ENCODE measurements at regions not wholly inside any gene's neighbourhood (a gene's known extent, or its start where the extent isn't known, plus 50 kb on each side); places are given as distances from the start of the nearest gene placed in this dataset.

DNA sequence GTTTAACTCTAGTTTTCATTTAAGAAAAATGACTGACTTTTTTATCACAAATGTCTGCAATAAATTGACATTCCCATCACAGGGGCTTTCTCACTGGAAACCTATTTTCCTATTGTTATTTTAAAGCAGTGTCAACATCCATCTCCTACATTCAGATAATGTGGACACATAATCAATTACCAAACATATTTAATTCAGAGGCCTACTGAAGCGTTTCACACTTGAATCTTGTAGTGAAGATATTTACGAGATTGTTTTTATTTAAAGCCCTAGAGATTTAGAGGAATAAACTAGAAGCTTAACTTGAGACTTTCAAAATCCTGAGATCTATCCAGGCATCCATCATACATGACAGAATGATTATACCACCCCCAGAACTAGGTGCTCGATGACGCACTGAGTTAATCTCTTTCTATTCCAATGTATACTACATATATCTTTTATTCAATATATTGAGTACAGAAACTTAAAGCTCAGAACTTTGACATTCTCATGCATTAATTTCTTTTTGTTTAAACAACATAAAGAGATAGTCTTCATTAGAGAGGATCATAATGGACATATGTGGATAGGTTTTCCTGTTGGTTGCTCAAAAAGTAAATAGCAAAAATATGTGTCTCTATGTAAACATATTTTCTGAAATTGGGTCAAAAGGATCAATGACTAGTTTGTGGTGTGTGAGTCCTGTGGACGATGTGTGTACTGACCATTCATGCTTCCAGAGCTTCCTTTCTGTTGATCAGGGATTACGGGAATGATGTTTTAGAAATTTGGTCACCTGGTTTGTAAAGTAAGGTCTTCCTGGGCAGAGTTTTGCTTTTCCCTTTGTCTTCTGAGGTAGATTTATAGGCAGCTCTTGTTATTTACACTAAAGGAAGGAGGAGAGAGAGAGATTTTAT is 171.5 kb upstream of the HMCN1 start (continued):
- no peak for TF ChIP-seq SMC3 (IDR thresholded peaks at IDR 0.05; ENCODE audit: low read depth, low read length)

DNA sequence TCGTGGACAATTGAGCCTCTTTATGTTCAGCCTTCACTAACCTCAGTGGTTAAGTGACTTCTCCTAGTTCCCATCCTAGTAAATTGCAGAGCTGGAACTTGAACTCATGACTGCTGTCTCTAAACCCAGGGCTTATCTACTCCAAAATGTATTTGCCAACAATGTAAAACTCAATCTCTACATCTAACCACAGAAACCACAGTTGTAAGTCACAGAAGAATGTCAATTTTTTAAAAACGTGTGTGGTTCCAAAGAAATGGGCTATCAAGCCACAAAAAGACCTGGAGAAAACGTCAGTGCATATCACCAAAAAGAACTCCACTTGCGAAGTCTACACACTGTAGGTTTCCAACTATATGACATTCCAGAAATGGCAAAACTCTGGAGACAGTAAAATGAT is 172.6 kb upstream of the HMCN1 start:
- no CpG with 5 or more reads among the region's 4 CpGs for WGBS, 2 experiments (ENCODE audit: extremely low coverage in 2 of 2, insufficient read length in 1 of 2)
- Histone ChIP-seq H2AFZ (replicated peaks; ENCODE audit: low read length, poor library complexity) (no peak overlapping the region), H4K91ac (ENCODE audit: insufficient read depth, low read depth, low read length) (no peak overlapping the region), H3K14ac (replicated peaks; ENCODE audit: low read depth, low read length) (no peak overlapping the region; the same call in 1 of the 2 replicates), H3K4ac (ENCODE audit: low read depth, low read length) (no peak overlapping the region; the same call in 1 of the 2 replicates), H3K27ac (ENCODE audit: insufficient read depth, low read length) (no peak overlapping the region), H2BK120ac (ENCODE audit: low read depth, low read length) (peak overlapping the region; percentile 65), H2BK15ac (ENCODE audit: low read depth, low read length) (peak overlapping the region; percentile 48; the same call in 1 of the 3 replicates), H4K20me1 (ENCODE audit: insufficient read depth, low read length) (no peaks in the 10 kb centered on the region), H2AK9ac (replicated peaks; ENCODE audit: low read depth, low read length, poor library complexity) (no peak overlapping the region), H3K36me3 (ENCODE audit: control insufficient read depth, insufficient read depth, low read length) (no peaks in the 10 kb centered on the region), H3K27me3 (ENCODE audit: control insufficient read depth, insufficient read depth, low read length) (no peaks in the 10 kb centered on the region), H3K9me1 (ENCODE audit: insufficient read depth, low read length) (no peaks in the 10 kb centered on the region), H3K23ac (ENCODE audit: low read depth, low read length) (peak overlapping the region; percentile 63), H4K5ac (ENCODE audit: low read depth, low read length) (no peak overlapping the region), H3K9ac (ENCODE audit: low read depth, low read length) (no peak overlapping the region), H3K4me2 (ENCODE audit: low read depth, low read length) (no peak overlapping the region), H3K4me3 (ENCODE audit: insufficient read depth, low read depth, low read length) (no peak overlapping the region), H2AK5ac (ENCODE audit: low read depth, low read length) (no peak overlapping the region), H3K79me1 (ENCODE audit: low read depth in 1 of 2, low read length in 2 of 2) (no peaks in the 10 kb centered on the region), H3K4me1 (ENCODE audit: control insufficient read depth, insufficient read depth, low read length) (peaks cover 7% of the 10 kb centered on the region), H4K8ac (ENCODE audit: low read depth in 2 of 2, low read length in 2 of 2) (no peak overlapping the region), H3K56ac (ENCODE audit: extremely low read depth, insufficient read depth, low read length) (no peak overlapping the region), H3K18ac (ENCODE audit: low read depth, low read length) (no peak overlapping the region), H2BK5ac (ENCODE audit: low read depth, low read length, poor library complexity, severe bottlenecking) (no peak overlapping the region), H2BK20ac (ENCODE audit: low read depth, low read length) (peak overlapping the region; percentile 33; the same call in 1 of the 2 replicates), H3K9me3 (ENCODE audit: control insufficient read depth, insufficient read depth, low read length) (no peaks in the 10 kb centered on the region)
- ChIA-PET POLR2A (ENCODE audit: unreplicated experiment) (no interaction called here), CTCF (no interaction called here)
- ATAC-seq (ENCODE audit: low read depth) (no peak), DNase-seq (peak; percentile 33)
- BruUV-seq (replicated peaks) = no TSS peak
- in situ Hi-C loops (cut with MboI; ENCODE audit: low sequenced_read_pairs) (no loop called here), dilution Hi-C loops (cut with HindIII; ENCODE audit: low sequenced_read_pairs, unreplicated experiment) (no loop called here), intact Hi-C loops (cut with micrococcal nuclease) (no loop called here)
- TF ChIP-seq, protein P1, sequence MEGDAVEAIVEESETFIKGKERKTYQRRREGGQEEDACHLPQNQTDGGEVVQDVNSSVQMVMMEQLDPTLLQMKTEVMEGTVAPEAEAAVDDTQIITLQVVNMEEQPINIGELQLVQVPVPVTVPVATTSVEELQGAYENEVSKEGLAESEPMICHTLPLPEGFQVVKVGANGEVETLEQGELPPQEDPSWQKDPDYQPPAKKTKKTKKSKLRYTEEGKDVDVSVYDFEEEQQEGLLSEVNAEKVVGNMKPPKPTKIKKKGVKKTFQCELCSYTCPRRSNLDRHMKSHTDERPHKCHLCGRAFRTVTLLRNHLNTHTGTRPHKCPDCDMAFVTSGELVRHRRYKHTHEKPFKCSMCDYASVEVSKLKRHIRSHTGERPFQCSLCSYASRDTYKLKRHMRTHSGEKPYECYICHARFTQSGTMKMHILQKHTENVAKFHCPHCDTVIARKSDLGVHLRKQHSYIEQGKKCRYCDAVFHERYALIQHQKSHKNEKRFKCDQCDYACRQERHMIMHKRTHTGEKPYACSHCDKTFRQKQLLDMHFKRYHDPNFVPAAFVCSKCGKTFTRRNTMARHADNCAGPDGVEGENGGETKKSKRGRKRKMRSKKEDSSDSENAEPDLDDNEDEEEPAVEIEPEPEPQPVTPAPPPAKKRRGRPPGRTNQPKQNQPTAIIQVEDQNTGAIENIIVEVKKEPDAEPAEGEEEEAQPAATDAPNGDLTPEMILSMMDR (conservative IDR thresholded peaks at IDR 0.05; ENCODE audit: low read depth, low read length) = no peak
- TF ChIP-seq BHLHE40 (IDR thresholded peaks at IDR 0.05; ENCODE audit: low read depth, low read length) (no peak), SMC3 (IDR thresholded peaks at IDR 0.05; ENCODE audit: low read depth, low read length) (no peak), POLR2A (IDR thresholded peaks at IDR 0.05; ENCODE audit: low read depth, low read length) (no peak), MAFK (IDR thresholded peaks at IDR 0.05; ENCODE audit: low read depth, low read length) (no peak), RCOR1 (IDR thresholded peaks at IDR 0.05; ENCODE audit: insufficient replicate concordance, low read length) (no peak), RFX5 (IDR thresholded peaks at IDR 0.05; ENCODE audit: low read depth, low read length) (no peak), RAD21 (IDR thresholded peaks at IDR 0.05; ENCODE audit: low read length) (no peak), NFE2L2 (IDR thresholded peaks at IDR 0.05; ENCODE audit: low read depth, low read length) (no peak), FOS (IDR thresholded peaks at IDR 0.05; ENCODE audit: low read depth, low read length) (no peak), MAZ (IDR thresholded peaks at IDR 0.05; ENCODE audit: borderline replicate concordance, low read depth, low read length) (no peak)
- TF ChIP-seq, protein P2, sequence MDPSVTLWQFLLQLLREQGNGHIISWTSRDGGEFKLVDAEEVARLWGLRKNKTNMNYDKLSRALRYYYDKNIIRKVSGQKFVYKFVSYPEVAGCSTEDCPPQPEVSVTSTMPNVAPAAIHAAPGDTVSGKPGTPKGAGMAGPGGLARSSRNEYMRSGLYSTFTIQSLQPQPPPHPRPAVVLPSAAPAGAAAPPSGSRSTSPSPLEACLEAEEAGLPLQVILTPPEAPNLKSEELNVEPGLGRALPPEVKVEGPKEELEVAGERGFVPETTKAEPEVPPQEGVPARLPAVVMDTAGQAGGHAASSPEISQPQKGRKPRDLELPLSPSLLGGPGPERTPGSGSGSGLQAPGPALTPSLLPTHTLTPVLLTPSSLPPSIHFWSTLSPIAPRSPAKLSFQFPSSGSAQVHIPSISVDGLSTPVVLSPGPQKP (IDR thresholded peaks at IDR 0.05; ENCODE audit: borderline replicate concordance, low read depth, low read length) = no peak
- TF ChIP-seq, protein P3, sequence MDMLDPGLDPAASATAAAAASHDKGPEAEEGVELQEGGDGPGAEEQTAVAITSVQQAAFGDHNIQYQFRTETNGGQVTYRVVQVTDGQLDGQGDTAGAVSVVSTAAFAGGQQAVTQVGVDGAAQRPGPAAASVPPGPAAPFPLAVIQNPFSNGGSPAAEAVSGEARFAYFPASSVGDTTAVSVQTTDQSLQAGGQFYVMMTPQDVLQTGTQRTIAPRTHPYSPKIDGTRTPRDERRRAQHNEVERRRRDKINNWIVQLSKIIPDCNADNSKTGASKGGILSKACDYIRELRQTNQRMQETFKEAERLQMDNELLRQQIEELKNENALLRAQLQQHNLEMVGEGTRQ (IDR thresholded peaks at IDR 0.05; ENCODE audit: low read depth, low read length) = no peak

All from IMR-90 (cell line).